D341Med (cell line): ENCODE measurements at regions not wholly inside any gene's neighbourhood (a gene's known extent, or its start where the extent isn't known, plus 50 kb on each side); places are given as distances from the start of the nearest gene placed in this dataset.
"Not testable (repeated sequence)": the region's sequence is repeated elsewhere in the genome, so short reads cannot be mapped to it uniquely, and the experiment has no call there.

ENCODE experiments used
- DNase-seq: peaks from one replicate; pipeline ENCODE4 v3.0.0; 2012; ENCODE audit warnings: low spot score

GRCh38 chr1:60949154-60949825, 133.1 kb upstream of the NFIA start:
- no peak for DNase-seq

- DNase-seq = no peak
Measured at GRCh38 chr1:60948486-60948885, 133.9 kb upstream of the NFIA start.

GRCh38 chr1:60947367-60947766, 135.0 kb upstream of the NFIA start:
- no peak for DNase-seq

- no peak for DNase-seq
Measured at GRCh38 chr1:60942896-60943638, 139.3 kb upstream of the NFIA start.

- no peak for DNase-seq
Measured at GRCh38 chr1:60942291-60942690, 140.1 kb upstream of the NFIA start.

- not testable (repeated sequence) for DNase-seq
Measured at GRCh38 chr1:60940685-60941084, 141.7 kb upstream of the NFIA start.

GRCh38 chr1:60937720-60938119, 144.6 kb upstream of the NFIA start:
- no peak for DNase-seq

- DNase-seq = no peak
Measured at GRCh38 chr1:60936591-60937342, 145.6 kb upstream of the NFIA start.

- DNase-seq = no peak
Measured at GRCh38 chr1:60936163-60936562, 146.2 kb upstream of the NFIA start.

GRCh38 chr1:60935599-60936110, 146.7 kb upstream of the NFIA start:
- no peak for DNase-seq

- no peak for DNase-seq
Measured at GRCh38 chr1:60930130-60930529, 152.2 kb upstream of the NFIA start.

GRCh38 chr1:60924964-60925798, 157.2 kb upstream of the NFIA start:
- no peak for DNase-seq

- DNase-seq = no peak
Measured at GRCh38 chr1:60924165-60924564, 158.2 kb upstream of the NFIA start.

GRCh38 chr1:60923389-60924087, 158.8 kb upstream of the NFIA start:
- no peak for DNase-seq

GRCh38 chr1:60922304-60922703, 160.1 kb upstream of the NFIA start:
- DNase-seq = no peak

GRCh38 chr1:60921175-60921574, 161.2 kb upstream of the NFIA start:
- no peak for DNase-seq

GRCh38 chr1:60920561-60920960, 161.8 kb upstream of the NFIA start:
- DNase-seq = no peak

- no peak for DNase-seq
Measured at GRCh38 chr1:60918867-60919266, 163.5 kb upstream of the NFIA start.

- no peak for DNase-seq
Measured at GRCh38 chr1:60916906-60917305, 165.5 kb upstream of the NFIA start.

- no peak for DNase-seq
Measured at GRCh38 chr1:60916199-60916598, 166.2 kb upstream of the NFIA start.

GRCh38 chr1:60915441-60915840, 166.9 kb upstream of the NFIA start:
- DNase-seq = no peak
